Liver (tissue), 7 donors: ENCODE measurements at regions not wholly inside any gene's neighbourhood (a gene's known extent, or its start where the extent isn't known, plus 50 kb on each side); places are given as distances from the start of the nearest gene placed in this dataset.

Experiments used
- DNase-seq: peaks from one replicate; pipeline ENCODE4 v3.0.0-alpha.2; 2017; ENCODE audit warnings: low spot score
- H3K27ac ChIP-seq, 2 donors: one replicate each; pipeline ENCODE4 v1.7.0; 2013; ENCODE audit warnings: inconsistent platforms in 2 of 2, low read length in 2 of 2, control low read depth in 1 of 2, low read depth in 1 of 2, mild to moderate bottlenecking in 1 of 2
- H3K27me3 ChIP-seq, 4 donors: one replicate each; pipeline versions ENCODE4 v1.6.1 to v1.7.0; 2013; ENCODE audit warnings: low read length in 3 of 4, inconsistent platforms in 1 of 4, mild to moderate bottlenecking in 1 of 4, moderate library complexity in 1 of 4; ENCODE audit not compliant: control insufficient read depth in 4 of 4, insufficient read depth in 4 of 4
- H3K36me3 ChIP-seq, 4 donors: one replicate each; pipeline versions ENCODE4 v1.6.1 to v1.7.0; 2013; ENCODE audit warnings: low read length in 3 of 4, mild to moderate bottlenecking in 3 of 4, low read depth in 1 of 4, moderate library complexity in 1 of 4; ENCODE audit not compliant: control insufficient read depth in 4 of 4, insufficient read depth in 3 of 4
- H3K4me1 ChIP-seq, 4 donors: one replicate each; pipeline versions ENCODE4 v1.6.1 to v1.7.0; 2013; ENCODE audit warnings: low read length in 3 of 4, mild to moderate bottlenecking in 3 of 4, moderate library complexity in 1 of 4; ENCODE audit not compliant: control insufficient read depth in 4 of 4, insufficient read depth in 4 of 4
- H3K4me3 ChIP-seq, 3 donors: one replicate each; pipeline versions ENCODE4 v1.6.1 to v1.7.0; 2013; ENCODE audit warnings: low read length in 3 of 3, control low read depth in 1 of 3, low read depth in 1 of 3, mild to moderate bottlenecking in 1 of 3
- H3K9ac ChIP-seq, 2 donors: one replicate each; pipeline ENCODE4 v1.7.0; 2013; ENCODE audit warnings: low read length in 2 of 2, mild to moderate bottlenecking in 2 of 2, moderate library complexity in 2 of 2, control low read depth in 1 of 2, low read depth in 1 of 2
- H3K9me3 ChIP-seq, 4 donors: one replicate each; pipeline versions ENCODE4 v1.6.1 to v1.7.0; 2013; ENCODE audit warnings: low read length in 3 of 4; ENCODE audit not compliant: control insufficient read depth in 4 of 4
- ATF3 ChIP-seq: IDR thresholded peaks from 2 replicates; pipeline ENCODE4 v1.6.1; 2016; ENCODE audit warnings: antibody characterized with exemption
- EGR1 ChIP-seq, 2 donors: IDR thresholded peaks; 2 replicates each; pipeline ENCODE4 v1.6.1; 2016 to 2018; ENCODE audit warnings: antibody characterized with exemption in 2 of 2, low read depth in 2 of 2
- FOXA1 ChIP-seq: IDR thresholded peaks from 2 replicates; pipeline ENCODE4 v1.6.1; 2016; ENCODE audit warnings: antibody characterized with exemption
- FOXA2 ChIP-seq: IDR thresholded peaks from 2 replicates; pipeline ENCODE4 v1.6.1; 2016; ENCODE audit warnings: antibody characterized with exemption
- GABPA ChIP-seq, 2 donors: IDR thresholded peaks in 1 of 2; conservative IDR thresholded peaks in 1 of 2; 2 replicates each; pipeline ENCODE4 v1.6.1; 2016; ENCODE audit warnings: antibody characterized with exemption in 2 of 2, mild to moderate bottlenecking in 1 of 2, moderate library complexity in 1 of 2
- HNF4A ChIP-seq, 2 donors: conservative IDR thresholded peaks; 2 replicates each; pipeline ENCODE4 v1.6.1; 2016; ENCODE audit warnings: antibody characterized with exemption in 2 of 2, mild to moderate bottlenecking in 2 of 2
- HNF4G ChIP-seq: IDR thresholded peaks from 2 replicates; pipeline ENCODE4 v1.6.1; 2016; ENCODE audit warnings: antibody characterized with exemption
- JUND ChIP-seq, 2 donors: IDR thresholded peaks; 2 replicates each; pipeline ENCODE4 v1.6.1; 2016; ENCODE audit warnings: antibody characterized with exemption in 2 of 2
- MAX ChIP-seq: IDR thresholded peaks from 2 replicates; pipeline ENCODE4 v1.6.1; 2016; ENCODE audit warnings: antibody characterized with exemption
- NR2F2 ChIP-seq: IDR thresholded peaks from 2 replicates; pipeline ENCODE4 v1.6.1; 2016; ENCODE audit warnings: antibody characterized with exemption
- RAD21 ChIP-seq, 2 donors: IDR thresholded peaks; 2 replicates each; pipeline ENCODE4 v1.6.1; 2016; ENCODE audit warnings: antibody characterized with exemption in 2 of 2, mild to moderate bottlenecking in 2 of 2
- REST ChIP-seq: IDR thresholded peaks from 2 replicates; pipeline ENCODE4 v1.6.1; 2016; ENCODE audit warnings: antibody characterized with exemption, mild to moderate bottlenecking
- RXRA ChIP-seq, 2 donors: IDR thresholded peaks; 2 replicates each; pipeline ENCODE4 v1.6.1; 2017 to 2018; ENCODE audit warnings: antibody characterized with exemption in 2 of 2, mild to moderate bottlenecking in 1 of 2
- SP1 ChIP-seq: IDR thresholded peaks from 2 replicates; pipeline ENCODE4 v1.6.1; 2018; ENCODE audit warnings: antibody characterized with exemption, mild to moderate bottlenecking
- TAF1 ChIP-seq: conservative IDR thresholded peaks from 2 replicates; pipeline ENCODE4 v1.6.1; 2016; ENCODE audit warnings: antibody characterized with exemption, mild to moderate bottlenecking
- YY1 ChIP-seq: IDR thresholded peaks from 2 replicates; pipeline ENCODE4 v1.6.1; 2016; ENCODE audit warnings: antibody characterized with exemption, mild to moderate bottlenecking
- ZBTB33 ChIP-seq: IDR thresholded peaks from 2 replicates; pipeline ENCODE4 v1.6.1; 2016; ENCODE audit warnings: antibody characterized with exemption
- WGBS: extraction: QIAGEN DNeasy Blood & Tissue Kit; methylation state at CpG from one replicate; pipeline ENCODE4 v1.1.7; 2013; 5-methylcytosine and 5-hydroxymethylcytosine counted together
- donor health status: healthy.
- donor health status: healthy.
- donor health status: healthy.
- donor health status: healthy.

GRCh38 chr6:41404182-41404845 is 68.9 kb downstream of the NCR2 start:
- Histone ChIP-seq H3K27me3 (peaks cover 0 to 5% (median 3%) of the 10 kb centered on the region in 4 donors), H3K27ac (no peak overlapping the region), H3K4me1 (peaks cover 4 to 6% (median 5%) of the 10 kb centered on the region in 4 donors), H3K9me3 (peaks cover 0 to 8% (median 4%) of the 10 kb centered on the region in 4 donors), H3K4me3 (no peak overlapping the region), H3K36me3 (no peaks in the 10 kb centered on the region), H3K9ac (no peak overlapping the region)
- 63% methylated on average over 5 of the region's 5 CpGs for WGBS
- TF ChIP-seq HNF4A (conservative IDR thresholded peaks at IDR 0.05) (no peak), JUND (IDR thresholded peaks at IDR 0.05) (no peak), EGR1 (IDR thresholded peaks at IDR 0.05; ENCODE audit: low read depth in 2 of 2) (no peak), REST (no peak), FOXA2 (no peak), GABPA (IDR thresholded peaks at IDR 0.05 in 1 of 2, conservative IDR thresholded peaks at IDR 0.05 in 1 of 2) (no peak), ZBTB33 (no peak), ATF3 (no peak), FOXA1 (no peak), HNF4G (no peak), TAF1 (no peak), SP1 (no peak)
- DNase-seq: no peak

- Histone ChIP-seq H3K9ac (no peak overlapping the region), H3K4me3 (no peak overlapping the region), H3K27ac (no peak overlapping the region), H3K9me3 (peaks cover 0 to 6% (median 4%) of the 10 kb centered on the region in 4 donors), H3K4me1 (peaks cover 4 to 6% (median 5%) of the 10 kb centered on the region in 4 donors), H3K27me3 (peaks cover 0 to 12% (median 6%) of the 10 kb centered on the region in 4 donors), H3K36me3 (no peaks in the 10 kb centered on the region)
- WGBS: 24% methylated on average over 15 of the region's 15 CpGs
- DNase-seq: no peak
- TF ChIP-seq REST (no peak), FOXA1 (no peak), MAX (no peak), JUND (IDR thresholded peaks at IDR 0.05) (no peak), RXRA (IDR thresholded peaks at IDR 0.05) (no peak), RAD21 (IDR thresholded peaks at IDR 0.05) (no peak), YY1 (no peak), HNF4A (conservative IDR thresholded peaks at IDR 0.05) (no peak), NR2F2 (no peak), TAF1 (no peak), ZBTB33 (no peak), SP1 (no peak)
Measured at GRCh38 chr6:41405941-41406727, 70.7 kb downstream of the NCR2 start.
